HEK293T (cell line): ENCODE measurements at regions not wholly inside any gene's neighbourhood (a gene's known extent, or its start where the extent isn't known, plus 50 kb on each side); places are given as distances from the start of the nearest gene placed in this dataset.

Experiments used
- ARNT ChIP-seq: fragments of 450-650 bp; IDR thresholded peaks from 2 replicates; pipeline ENCODE4 v1.6.1; 2017; ENCODE audit warnings: mild to moderate bottlenecking
- BHLHE40 ChIP-seq: fragments of 450-650 bp; IDR thresholded peaks from 2 replicates; pipeline ENCODE4 v1.6.1; 2016; ENCODE audit warnings: mild to moderate bottlenecking, moderate library complexity, borderline replicate concordance
- ELF4 ChIP-seq: fragments of 450-650 bp; IDR thresholded peaks from 2 replicates; pipeline ENCODE4 v1.6.1; 2017; ENCODE audit warnings: antibody characterized with exemption
- FOXA1 ChIP-seq: fragments of 450-650 bp; IDR thresholded peaks from 2 replicates; pipeline ENCODE4 v1.6.1; 2016; ENCODE audit warnings: mild to moderate bottlenecking
- FOXK2 ChIP-seq: fragments of 450-650 bp; IDR thresholded peaks from 2 replicates; pipeline ENCODE4 v1.6.1; 2016; ENCODE audit warnings: mild to moderate bottlenecking
- HDGF ChIP-seq: fragments of 450-650 bp; IDR thresholded peaks from 2 replicates; pipeline ENCODE4 v1.6.1; 2017; ENCODE audit warnings: antibody characterized with exemption, borderline replicate concordance
- SP1 ChIP-seq: fragments of 450-650 bp; IDR thresholded peaks from 2 replicates; pipeline ENCODE4 v1.6.1; 2017

- TF ChIP-seq SP1 (no peak), ELF4 (no peak), HDGF (no peak), FOXA1 (no peak), BHLHE40 (no peak), ARNT (no peak), FOXK2 (no peak)
These were observed 130.1 kb upstream of the SEC14L1 start for GRCh38 chr17:77010667-77011066.
